Fibroblast of mammary gland (primary cell): ENCODE measurements at regions not wholly inside any gene's neighbourhood (a gene's known extent, or its start where the extent isn't known, plus 50 kb on each side); places are given as distances from the start of the nearest gene placed in this dataset.

Experiments
- DNase-seq: peaks from one replicate; pipeline ENCODE4 v3.0.0-alpha.2; 2010; ENCODE audit warnings: low read depth
- H3K4me3 ChIP-seq: 2 replicates; pipeline ENCODE4 v1.5.1; 2011; ENCODE audit warnings: low read depth, mild to moderate bottlenecking, low read length, moderate library complexity; ENCODE audit not compliant: control insufficient read depth
- TF ChIP-seq, protein P1 (sequence below): conservative IDR thresholded peaks from 2 replicates; pipeline ENCODE4 v1.5.1; 2011; ENCODE audit warnings: low read depth, low read length, inconsistent platforms; ENCODE audit not compliant: control insufficient read depth, insufficient read depth

GRCh38 chr6:167576050-167576741 lies 250.5 kb upstream of the AFDN start:
- H3K4me3 ChIP-seq = no peak overlapping the region
- no peak for DNase-seq
- TF ChIP-seq, protein P1, sequence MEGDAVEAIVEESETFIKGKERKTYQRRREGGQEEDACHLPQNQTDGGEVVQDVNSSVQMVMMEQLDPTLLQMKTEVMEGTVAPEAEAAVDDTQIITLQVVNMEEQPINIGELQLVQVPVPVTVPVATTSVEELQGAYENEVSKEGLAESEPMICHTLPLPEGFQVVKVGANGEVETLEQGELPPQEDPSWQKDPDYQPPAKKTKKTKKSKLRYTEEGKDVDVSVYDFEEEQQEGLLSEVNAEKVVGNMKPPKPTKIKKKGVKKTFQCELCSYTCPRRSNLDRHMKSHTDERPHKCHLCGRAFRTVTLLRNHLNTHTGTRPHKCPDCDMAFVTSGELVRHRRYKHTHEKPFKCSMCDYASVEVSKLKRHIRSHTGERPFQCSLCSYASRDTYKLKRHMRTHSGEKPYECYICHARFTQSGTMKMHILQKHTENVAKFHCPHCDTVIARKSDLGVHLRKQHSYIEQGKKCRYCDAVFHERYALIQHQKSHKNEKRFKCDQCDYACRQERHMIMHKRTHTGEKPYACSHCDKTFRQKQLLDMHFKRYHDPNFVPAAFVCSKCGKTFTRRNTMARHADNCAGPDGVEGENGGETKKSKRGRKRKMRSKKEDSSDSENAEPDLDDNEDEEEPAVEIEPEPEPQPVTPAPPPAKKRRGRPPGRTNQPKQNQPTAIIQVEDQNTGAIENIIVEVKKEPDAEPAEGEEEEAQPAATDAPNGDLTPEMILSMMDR = no peak

DNA sequence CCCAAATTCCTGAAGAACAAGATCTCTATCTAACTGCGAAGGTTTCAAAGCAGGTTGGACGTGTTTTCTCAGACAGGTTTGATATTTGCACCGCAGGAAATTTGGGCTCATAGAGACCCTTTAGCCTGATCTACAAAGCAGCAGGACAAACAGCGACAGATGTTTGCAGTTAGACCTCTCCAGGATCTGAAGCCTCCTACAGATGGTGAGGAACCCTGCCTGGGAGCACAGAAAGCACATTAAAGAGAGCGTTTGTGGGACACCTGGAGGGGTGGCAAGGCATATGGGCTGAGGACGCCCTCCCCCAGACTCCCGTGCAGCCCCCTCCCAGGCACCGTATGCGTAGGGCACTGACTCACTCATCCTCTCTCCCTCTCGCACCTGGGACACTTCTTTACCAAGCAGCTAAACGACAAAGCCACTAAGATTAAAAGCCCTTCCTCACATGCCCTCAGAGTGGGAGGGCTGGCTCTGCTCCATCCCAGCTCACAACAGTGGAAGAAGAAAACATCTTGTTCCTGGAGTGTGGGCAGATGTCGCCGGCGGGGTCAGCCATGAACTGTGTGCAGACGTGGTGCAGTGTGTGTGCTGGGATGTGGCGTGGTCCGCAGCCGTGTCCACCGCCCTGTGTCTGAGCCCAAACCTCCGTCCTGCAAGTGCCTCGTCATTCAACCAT lies 249.7 kb upstream of the AFDN start:
- no peak overlapping the region for H3K4me3 ChIP-seq
- DNase-seq = no peak
- TF ChIP-seq, protein P1 = no peak

DNA sequence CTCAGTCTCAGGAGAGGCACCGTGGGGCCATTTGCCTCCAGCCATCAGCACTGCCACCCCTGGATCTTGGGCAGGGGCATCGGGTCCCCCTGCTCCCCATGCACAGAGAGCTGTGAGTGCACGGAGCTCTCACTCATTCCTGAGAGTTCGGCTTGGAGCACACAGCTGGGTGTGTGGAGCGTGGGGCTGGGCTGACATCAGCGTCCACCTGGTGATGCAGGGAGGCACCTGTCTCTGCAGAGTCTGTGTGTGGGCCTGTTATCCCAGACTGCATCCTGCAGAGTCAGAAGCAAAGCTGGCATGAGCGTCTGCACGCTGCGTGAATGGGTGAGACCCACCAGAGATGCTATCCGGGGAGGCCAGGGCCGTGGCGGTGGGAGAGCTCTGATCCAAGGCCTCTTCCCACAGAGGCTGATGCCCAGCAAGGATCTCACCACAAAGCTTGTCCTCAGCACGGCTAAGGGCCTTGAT lies 248.8 kb upstream of the AFDN start:
- no peak for DNase-seq
- H3K4me3 ChIP-seq = no peak overlapping the region
- TF ChIP-seq, protein P1 = no peak

DNA sequence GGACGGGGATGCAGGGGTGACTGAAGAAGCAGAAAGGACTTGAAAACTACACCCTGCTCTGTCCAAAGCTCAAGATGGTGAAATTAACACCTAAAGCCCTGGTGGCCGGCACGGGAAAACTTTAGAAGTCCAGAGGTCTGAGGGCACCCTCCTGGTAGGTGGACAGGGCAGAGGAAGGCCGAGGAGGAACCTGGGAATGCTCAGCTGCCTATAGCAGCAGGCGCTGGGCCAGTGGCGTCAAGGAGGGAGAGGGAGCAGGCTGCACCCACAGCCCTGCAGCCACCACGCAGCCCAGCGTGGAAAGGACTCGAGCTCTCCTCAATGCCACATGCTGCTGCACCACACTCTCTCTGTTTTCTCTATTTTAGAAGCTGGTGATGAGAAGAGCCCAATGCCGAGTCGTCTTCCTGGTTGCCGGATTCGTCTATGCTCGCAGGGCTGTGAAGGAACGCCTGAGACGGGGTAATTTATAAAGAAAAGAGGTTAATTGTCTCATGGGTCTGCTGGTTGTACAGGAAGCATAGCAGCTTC lies 248.3 kb upstream of the AFDN start:
- DNase-seq = no peak
- TF ChIP-seq, protein P1 = no peak
- no peak overlapping the region for H3K4me3 ChIP-seq

DNA sequence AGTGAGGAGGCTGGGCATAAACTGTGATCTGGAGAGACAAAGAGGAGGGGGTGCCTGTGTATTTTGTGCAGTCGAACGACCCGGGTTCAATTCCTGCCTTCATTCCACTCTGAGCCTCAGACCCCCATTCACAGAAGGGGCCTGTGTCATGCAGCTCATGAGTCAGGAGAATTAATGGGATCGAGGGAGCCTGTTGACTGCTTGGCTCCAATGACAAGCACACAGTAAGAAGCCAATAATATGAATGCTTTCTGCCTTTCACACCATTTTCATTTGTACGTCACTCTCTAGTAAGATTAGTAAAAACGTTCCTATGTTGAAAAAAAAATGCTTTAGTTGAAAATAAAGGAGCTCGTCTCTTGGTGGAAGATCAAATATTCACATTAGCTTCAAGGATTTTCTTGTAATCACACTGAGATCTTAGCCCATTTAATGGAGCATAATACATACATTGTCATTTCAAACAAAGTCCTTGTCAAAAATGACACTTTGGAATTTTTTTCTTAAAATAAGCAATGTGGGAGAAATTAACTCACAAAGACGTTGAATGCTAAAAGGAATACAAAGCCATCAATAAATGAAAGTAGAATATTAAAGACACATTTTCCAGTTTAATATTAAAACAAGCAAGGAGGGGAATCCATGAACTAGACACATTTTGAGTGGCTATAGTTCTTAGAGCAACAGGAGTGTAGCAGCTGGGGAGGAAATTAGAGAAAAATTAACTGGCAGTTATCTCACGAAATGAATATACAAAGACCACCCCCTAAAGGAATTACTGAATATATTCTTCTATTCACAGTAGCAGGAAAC lies 246.7 kb upstream of the AFDN start:
- TF ChIP-seq, protein P1 = no peak

GRCh38 chr6:167580619-167580911 lies 246.1 kb upstream of the AFDN start:
- H3K4me3 ChIP-seq = no peak overlapping the region
- DNase-seq = no peak

More for the DNA sequence above, 246.7 kb upstream of the AFDN start:
- no peak for DNase-seq
- no peak overlapping the region for H3K4me3 ChIP-seq

More at GRCh38 chr6:167580619-167580911, 246.1 kb upstream of the AFDN start:
- TF ChIP-seq, protein P1 = no peak
